ENCODE measurements at regions not wholly inside any gene's neighbourhood (a gene's known extent, or its start where the extent isn't known, plus 50 kb on each side); places are given as distances from the start of the nearest gene placed in this dataset.

DNA sequence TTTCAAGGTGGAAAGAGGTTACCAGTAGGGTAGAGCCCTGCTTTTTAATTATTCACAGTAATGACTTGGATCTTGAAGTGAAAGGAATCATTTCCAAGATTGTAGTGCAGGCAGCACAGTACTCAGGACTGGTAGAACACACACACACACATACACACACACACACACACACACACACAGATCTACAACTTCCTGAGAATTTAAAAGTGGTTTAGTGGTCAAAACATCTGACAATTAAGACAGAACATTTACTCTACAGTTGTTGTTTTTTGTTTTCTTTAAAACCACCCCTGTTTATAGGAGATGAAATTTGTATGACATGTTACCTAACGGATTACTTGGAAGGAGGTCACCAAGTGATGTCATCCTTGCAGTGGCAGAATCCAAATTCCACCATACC, 146.7 kb upstream of the VRK2 start:
- no peaks in the 10 kb centered on the region for H3K27me3 ChIP-seq (ENCODE audit: control insufficient read depth, insufficient read depth, low read length)
- CTCF ChIA-PET, result no interaction called here
- no peaks in the 10 kb centered on the region for H3K9me3 ChIP-seq (ENCODE audit: control insufficient read depth, insufficient read depth, low read depth, low read length)
- no peaks in the 10 kb centered on the region for H3K36me3 ChIP-seq (ENCODE audit: control insufficient read depth, insufficient read depth, low read length)
- DNase-seq (ENCODE audit: low read depth, low spot score) (no peak), ATAC-seq (no peak)
- H3K27ac ChIP-seq (ENCODE audit: low read length), result no peak overlapping the region
- POLR2A ChIA-PET, result no interaction called here
- no peaks in the 10 kb centered on the region for H3K4me1 ChIP-seq (ENCODE audit: control insufficient read depth, insufficient read depth, low read length)
- TF ChIP-seq SIN3A (IDR thresholded peaks at IDR 0.05; ENCODE audit: borderline replicate concordance, insufficient read depth, low read depth, low read length) (no peak), POLR2AphosphoS5 (IDR thresholded peaks at IDR 0.05; ENCODE audit: low read depth, low read length) (no peak), REST (IDR thresholded peaks at IDR 0.05; ENCODE audit: insufficient read depth in 1 of 2, low read depth in 2 of 2, low read length in 1 of 2) (no peak), TCF7L2 (IDR thresholded peaks at IDR 0.05; ENCODE audit: low read depth, low read length) (no peak)
- TF ChIP-seq, protein P1, sequence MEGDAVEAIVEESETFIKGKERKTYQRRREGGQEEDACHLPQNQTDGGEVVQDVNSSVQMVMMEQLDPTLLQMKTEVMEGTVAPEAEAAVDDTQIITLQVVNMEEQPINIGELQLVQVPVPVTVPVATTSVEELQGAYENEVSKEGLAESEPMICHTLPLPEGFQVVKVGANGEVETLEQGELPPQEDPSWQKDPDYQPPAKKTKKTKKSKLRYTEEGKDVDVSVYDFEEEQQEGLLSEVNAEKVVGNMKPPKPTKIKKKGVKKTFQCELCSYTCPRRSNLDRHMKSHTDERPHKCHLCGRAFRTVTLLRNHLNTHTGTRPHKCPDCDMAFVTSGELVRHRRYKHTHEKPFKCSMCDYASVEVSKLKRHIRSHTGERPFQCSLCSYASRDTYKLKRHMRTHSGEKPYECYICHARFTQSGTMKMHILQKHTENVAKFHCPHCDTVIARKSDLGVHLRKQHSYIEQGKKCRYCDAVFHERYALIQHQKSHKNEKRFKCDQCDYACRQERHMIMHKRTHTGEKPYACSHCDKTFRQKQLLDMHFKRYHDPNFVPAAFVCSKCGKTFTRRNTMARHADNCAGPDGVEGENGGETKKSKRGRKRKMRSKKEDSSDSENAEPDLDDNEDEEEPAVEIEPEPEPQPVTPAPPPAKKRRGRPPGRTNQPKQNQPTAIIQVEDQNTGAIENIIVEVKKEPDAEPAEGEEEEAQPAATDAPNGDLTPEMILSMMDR (IDR thresholded peaks at IDR 0.05), result no peak
- BruUV-seq (replicated peaks), result no TSS peak
- no peak overlapping the region for H3K4me3 ChIP-seq (ENCODE audit: low read depth in 2 of 2, low read length in 2 of 2)
- in situ Hi-C loops (cut with HindIII; ENCODE audit: low pct_unique_long_range_greater_than_20kb, low sequenced_read_pairs) (no loop called here), intact Hi-C loops (cut with micrococcal nuclease; ENCODE audit: unreplicated experiment) (no loop called here)

- no TSS peak for BruUV-seq (replicated peaks)
- no peaks in the 10 kb centered on the region for H3K36me3 ChIP-seq (ENCODE audit: control insufficient read depth, insufficient read depth, low read length)
- intact Hi-C loops (cut with micrococcal nuclease; ENCODE audit: unreplicated experiment) (no loop called here), in situ Hi-C loops (cut with HindIII; ENCODE audit: low pct_unique_long_range_greater_than_20kb, low sequenced_read_pairs) (no loop called here)
- POLR2A ChIA-PET, result no interaction called here
- no peak for ATAC-seq
- H3K4me3 ChIP-seq (ENCODE audit: low read depth in 2 of 2, low read length in 2 of 2), result no peak overlapping the region
- H3K4me1 ChIP-seq (ENCODE audit: control insufficient read depth, insufficient read depth, low read length), result no peaks in the 10 kb centered on the region
- no peaks in the 10 kb centered on the region for H3K27me3 ChIP-seq (ENCODE audit: control insufficient read depth, insufficient read depth, low read length)
- no peak for DNase-seq (ENCODE audit: low read depth, low spot score)
- TF ChIP-seq REST (IDR thresholded peaks at IDR 0.05; ENCODE audit: insufficient read depth in 1 of 2, low read depth in 2 of 2, low read length in 1 of 2), result no peak
- TF ChIP-seq, protein P1 (IDR thresholded peaks at IDR 0.05), result no peak
- H3K9me3 ChIP-seq (ENCODE audit: control insufficient read depth, insufficient read depth, low read depth, low read length), result no peaks in the 10 kb centered on the region
- CTCF ChIA-PET, result interaction anchor here (0.6 kb wide), 1 partner anchor 143 kb away, joined by 9 read pairs; no protein-coding TSS in a partner anchor
- H3K27ac ChIP-seq (ENCODE audit: low read length), result no peak overlapping the region
These were observed 144.0 kb upstream of the VRK2 start for GRCh38 chr2:57902578-57902977.

Data from Panc1 (cell line).